PFSK-1 (cell line): ENCODE measurements at regions not wholly inside any gene's neighbourhood (a gene's known extent, or its start where the extent isn't known, plus 50 kb on each side); places are given as distances from the start of the nearest gene placed in this dataset.

Experiments used
- FOXP2 ChIP-seq: optimal IDR thresholded peaks from 2 replicates; pipeline ENCODE3; 2011; ENCODE audit warnings: borderline replicate concordance, control low read depth, inconsistent platforms; ENCODE audit not compliant: insufficient read depth; ENCODE audit errors: extremely low read length, extremely low read depth
- POLR2AphosphoS5 ChIP-seq: IDR thresholded peaks from 2 replicates; pipeline ENCODE4 v1.6.1; 2012; ENCODE audit warnings: low read depth, mild to moderate bottlenecking, control low read depth, low read length, moderate library complexity
- SIN3A ChIP-seq: IDR thresholded peaks from 2 replicates; pipeline ENCODE4 v1.6.1; 2012; ENCODE audit warnings: mild to moderate bottlenecking, low read length, moderate library complexity, borderline replicate concordance; ENCODE audit not compliant: insufficient read depth
- TAF1 ChIP-seq: IDR thresholded peaks from 2 replicates; pipeline ENCODE4 v1.6.1; 2012; ENCODE audit warnings: low read length, control low read depth, borderline replicate concordance; ENCODE audit not compliant: insufficient read depth
- TF ChIP-seq, protein P1 (sequence below), 2 experiments: IDR thresholded peaks; 2 replicates each; pipeline versions ENCODE4 v1.6.1 to v1.8.0; 2011 to 2012; ENCODE audit warnings: low read depth in 2 of 2, low read length in 2 of 2, control low read depth in 1 of 2, inconsistent platforms in 1 of 2, mild to moderate bottlenecking in 1 of 2, moderate library complexity in 1 of 2; ENCODE audit not compliant: insufficient read depth in 1 of 2

DNA sequence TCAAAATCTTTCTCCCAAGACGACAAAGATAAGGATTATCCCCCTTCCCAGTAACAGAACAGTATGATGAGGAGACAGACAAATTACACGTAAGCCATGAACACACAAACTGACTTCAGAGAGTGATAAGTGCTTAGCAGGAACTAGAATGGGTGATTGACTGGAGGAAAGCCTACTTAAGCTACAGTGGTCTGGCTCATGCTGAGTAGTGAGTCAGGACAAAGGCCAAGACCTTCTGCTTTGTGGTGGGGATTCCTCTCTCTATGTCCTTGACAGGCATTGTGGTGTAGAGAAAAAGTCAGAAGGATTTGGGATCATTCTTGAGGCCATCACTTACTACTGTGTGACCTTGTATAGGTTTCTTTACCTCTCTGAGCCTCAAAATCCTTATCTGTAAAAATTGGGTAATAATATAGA, 381.9 kb upstream of the CCL2 start:
- TF ChIP-seq FOXP2 (no peak), POLR2AphosphoS5 (no peak), SIN3A (no peak), TAF1 (no peak)
- TF ChIP-seq, protein P1, sequence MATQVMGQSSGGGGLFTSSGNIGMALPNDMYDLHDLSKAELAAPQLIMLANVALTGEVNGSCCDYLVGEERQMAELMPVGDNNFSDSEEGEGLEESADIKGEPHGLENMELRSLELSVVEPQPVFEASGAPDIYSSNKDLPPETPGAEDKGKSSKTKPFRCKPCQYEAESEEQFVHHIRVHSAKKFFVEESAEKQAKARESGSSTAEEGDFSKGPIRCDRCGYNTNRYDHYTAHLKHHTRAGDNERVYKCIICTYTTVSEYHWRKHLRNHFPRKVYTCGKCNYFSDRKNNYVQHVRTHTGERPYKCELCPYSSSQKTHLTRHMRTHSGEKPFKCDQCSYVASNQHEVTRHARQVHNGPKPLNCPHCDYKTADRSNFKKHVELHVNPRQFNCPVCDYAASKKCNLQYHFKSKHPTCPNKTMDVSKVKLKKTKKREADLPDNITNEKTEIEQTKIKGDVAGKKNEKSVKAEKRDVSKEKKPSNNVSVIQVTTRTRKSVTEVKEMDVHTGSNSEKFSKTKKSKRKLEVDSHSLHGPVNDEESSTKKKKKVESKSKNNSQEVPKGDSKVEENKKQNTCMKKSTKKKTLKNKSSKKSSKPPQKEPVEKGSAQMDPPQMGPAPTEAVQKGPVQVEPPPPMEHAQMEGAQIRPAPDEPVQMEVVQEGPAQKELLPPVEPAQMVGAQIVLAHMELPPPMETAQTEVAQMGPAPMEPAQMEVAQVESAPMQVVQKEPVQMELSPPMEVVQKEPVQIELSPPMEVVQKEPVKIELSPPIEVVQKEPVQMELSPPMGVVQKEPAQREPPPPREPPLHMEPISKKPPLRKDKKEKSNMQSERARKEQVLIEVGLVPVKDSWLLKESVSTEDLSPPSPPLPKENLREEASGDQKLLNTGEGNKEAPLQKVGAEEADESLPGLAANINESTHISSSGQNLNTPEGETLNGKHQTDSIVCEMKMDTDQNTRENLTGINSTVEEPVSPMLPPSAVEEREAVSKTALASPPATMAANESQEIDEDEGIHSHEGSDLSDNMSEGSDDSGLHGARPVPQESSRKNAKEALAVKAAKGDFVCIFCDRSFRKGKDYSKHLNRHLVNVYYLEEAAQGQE (IDR thresholded peaks at IDR 0.05; ENCODE audit: insufficient read depth in 1 of 2, low read depth in 2 of 2, low read length in 2 of 2) = no peak

DNA sequence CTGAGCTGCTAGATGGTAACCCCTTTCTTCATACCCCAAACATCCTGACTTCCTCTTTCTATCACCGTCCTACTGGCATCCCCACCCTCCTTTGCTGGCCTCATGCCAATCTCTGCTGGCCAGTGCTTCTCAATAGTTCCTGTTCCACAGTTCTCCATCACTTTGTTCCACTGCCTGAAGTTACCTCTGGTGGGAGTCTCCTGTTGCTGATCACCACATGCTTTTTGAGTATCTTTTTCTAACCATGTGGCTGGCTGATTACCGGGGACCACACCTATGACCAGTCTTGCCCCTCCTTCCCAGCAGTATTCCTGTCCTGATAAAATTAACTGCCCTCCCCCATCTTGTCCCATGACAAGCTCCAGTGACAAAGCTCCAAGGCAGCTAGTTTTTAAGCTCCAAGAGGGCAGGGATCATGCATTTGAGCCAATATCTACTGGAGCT, 380.4 kb upstream of the CCL2 start:
- TF ChIP-seq POLR2AphosphoS5 (no peak), TAF1 (no peak)

DNA sequence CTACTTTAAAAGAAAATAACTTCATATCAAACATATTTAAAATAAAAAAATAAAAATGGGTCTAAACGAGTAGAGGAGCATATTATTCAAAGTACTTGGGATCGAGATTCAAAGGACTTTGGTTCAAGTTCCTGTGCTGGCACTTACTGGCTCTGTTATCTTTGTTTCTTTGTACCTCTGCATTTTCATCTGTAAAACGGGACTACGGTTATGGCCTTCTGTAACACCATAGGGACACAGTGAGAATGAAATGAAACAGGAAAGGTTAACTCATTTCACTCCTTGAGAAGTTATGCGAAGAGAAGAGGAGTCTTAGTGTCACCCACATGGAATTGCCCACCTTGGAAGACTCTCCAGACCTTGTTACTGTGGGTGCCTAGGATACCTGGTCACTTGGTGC, 379.1 kb upstream of the CCL2 start:
- TF ChIP-seq FOXP2 (no peak), POLR2AphosphoS5 (no peak), SIN3A (no peak), TAF1 (no peak)
- TF ChIP-seq, protein P1 (IDR thresholded peaks at IDR 0.05; ENCODE audit: insufficient read depth in 1 of 2, low read depth in 2 of 2, low read length in 2 of 2) = no peak

DNA sequence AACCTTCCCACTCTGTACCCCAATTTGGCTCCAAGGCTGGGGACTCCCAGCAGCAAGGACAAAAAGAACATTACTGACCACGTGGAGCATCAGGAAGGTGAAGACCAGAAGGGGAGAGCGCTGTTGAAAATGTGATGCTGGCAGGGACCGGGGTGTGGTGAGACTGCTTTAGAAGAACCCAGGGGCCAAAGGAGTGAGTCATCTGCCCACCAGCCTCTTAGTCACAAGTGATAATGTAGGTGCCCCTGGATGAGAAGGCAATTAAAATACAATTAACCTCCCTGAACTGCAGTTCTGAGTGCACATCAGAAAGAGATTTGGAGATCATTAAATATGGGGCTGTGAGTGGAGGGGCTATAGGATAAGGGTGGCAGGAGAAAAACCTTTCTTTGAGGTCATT, 366.6 kb upstream of the CCL2 start:
- TF ChIP-seq TAF1 (no peak), SIN3A (no peak), FOXP2 (no peak), POLR2AphosphoS5 (no peak)
- TF ChIP-seq, protein P1 (IDR thresholded peaks at IDR 0.05; ENCODE audit: insufficient read depth in 1 of 2, low read depth in 2 of 2, low read length in 2 of 2) = no peak

DNA sequence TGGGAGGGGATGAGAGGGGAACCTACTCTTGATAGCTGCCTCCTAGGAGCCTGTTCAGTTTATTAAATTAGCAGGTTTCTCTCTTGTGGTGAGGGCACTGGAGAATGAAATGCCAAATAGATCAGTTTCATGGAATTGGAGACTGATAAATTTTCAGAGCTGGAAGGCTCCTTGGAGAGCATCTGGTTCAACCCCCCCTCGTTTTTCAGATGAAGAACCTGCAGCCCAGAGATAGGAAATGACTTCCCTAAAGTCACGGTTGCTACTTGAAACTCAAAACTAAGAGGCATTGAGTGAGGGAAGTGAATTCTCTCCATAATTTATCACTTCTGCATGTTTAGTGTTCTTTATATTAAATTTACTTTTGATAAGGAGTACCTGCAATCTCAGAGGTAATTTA, 366.0 kb upstream of the CCL2 start:
- TF ChIP-seq TAF1 = no peak
- no peak for TF ChIP-seq FOXP2
- TF ChIP-seq, protein P1 (IDR thresholded peaks at IDR 0.05; ENCODE audit: insufficient read depth in 1 of 2, low read depth in 2 of 2, low read length in 2 of 2) = no peak
- TF ChIP-seq POLR2AphosphoS5 = no peak
- no peak for TF ChIP-seq SIN3A
